ENCODE measurements at regions not wholly inside any gene's neighbourhood (a gene's known extent, or its start where the extent isn't known, plus 50 kb on each side); places are given as distances from the start of the nearest gene placed in this dataset.

DNA sequence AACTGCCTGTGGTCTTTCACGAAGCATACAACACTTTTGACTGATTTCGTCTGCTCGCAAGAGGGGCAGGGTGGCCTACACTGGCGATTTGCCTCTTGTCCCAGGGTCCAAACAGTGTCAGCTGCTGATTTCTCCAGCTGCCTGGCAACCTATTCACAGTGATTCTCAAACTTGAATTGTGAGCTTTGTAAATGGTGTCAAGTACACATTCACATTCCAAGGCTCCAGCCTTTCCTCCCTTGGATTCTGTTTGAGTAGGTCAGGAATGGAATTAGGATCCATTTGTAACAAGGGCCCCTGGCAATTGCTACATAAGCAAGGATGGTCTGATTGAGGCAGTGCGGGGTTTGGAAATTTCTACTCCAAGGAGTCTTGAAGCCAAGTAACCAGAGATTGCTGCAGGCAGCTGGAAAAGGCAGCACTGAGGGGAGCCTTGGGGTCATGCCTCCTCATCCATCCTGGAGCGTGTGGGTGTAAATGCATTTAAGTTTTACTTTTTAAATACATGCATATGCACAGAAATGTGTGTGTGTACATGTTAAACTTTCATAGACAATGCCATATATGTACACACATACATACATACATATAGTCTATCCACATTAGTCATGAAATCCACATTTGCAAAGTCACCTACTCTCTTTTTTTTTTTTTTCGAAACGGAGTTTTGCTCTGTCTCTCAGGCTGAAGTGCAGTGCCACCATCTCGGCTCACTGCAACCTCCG, 86.8 kb upstream of the UXS1 start:
- DNase-seq (ENCODE audit: low read depth in 1 of 2, low spot score in 2 of 2) (no peak), FAIRE-seq (no peak)
- Histone ChIP-seq H2BK20ac (ENCODE audit: low read length) (no peak overlapping the region), H3K14ac (ENCODE audit: insufficient read length) (no peak overlapping the region), H2BK12ac (ENCODE audit: low read depth, low read length) (no peak overlapping the region), H2AK5ac (ENCODE audit: low read depth, low read length) (no peak overlapping the region), H3K4me2 (ENCODE audit: insufficient read depth in 1 of 2, low read depth in 2 of 2, low read length in 2 of 2) (no peak overlapping the region), H2BK15ac (ENCODE audit: low read length) (no peak overlapping the region), H3K56ac (replicated peaks; ENCODE audit: insufficient read length, low read depth, low read length) (no peak overlapping the region), H3K18ac (ENCODE audit: extremely low read depth, low read length) (no peak overlapping the region), H4K91ac (replicated peaks; ENCODE audit: insufficient read length, low read length) (no peak overlapping the region), H3K27me3 (replicated peaks in 1 of 4; ENCODE audit: control insufficient read depth in 3 of 4, extremely low read depth in 1 of 4, insufficient read depth in 3 of 4, low read length in 3 of 4) (no peaks in the 10 kb centered on the region; a peak in 2 of 7 replicates), H3K4me3 (ENCODE audit: extremely low read depth in 1 of 4, insufficient read depth in 2 of 4, low read depth in 3 of 4, low read length in 4 of 4) (no peak overlapping the region), H3K4me1 (replicated peaks in 1 of 4; ENCODE audit: control insufficient read depth in 3 of 4, insufficient read depth in 4 of 4, low read length in 3 of 4) (no peaks in the 10 kb centered on the region), H4K5ac (ENCODE audit: insufficient read length, low read depth, low read length) (no peak overlapping the region), H2BK120ac (replicated peaks; ENCODE audit: low read depth, low read length) (no peak overlapping the region), H2AFZ (ENCODE audit: low read length) (peak overlapping the region; percentile 50; the same call in 1 of the 2 replicates), H3K36me3 (ENCODE audit: control insufficient read depth in 2 of 4, insufficient read depth in 4 of 4, low read length in 3 of 4) (no peaks in the 10 kb centered on the region; a peak in 1 of 8 replicates), H4K8ac (ENCODE audit: extremely low read depth, insufficient read depth, low read length) (no peak overlapping the region), H3K4ac (replicated peaks; ENCODE audit: insufficient read length, low read depth, low read length) (no peak overlapping the region), H2BK5ac (ENCODE audit: low read depth, low read length) (no peak overlapping the region), H3K23ac (ENCODE audit: insufficient read length) (no peak overlapping the region), H4K20me1 (replicated peaks in 1 of 2; ENCODE audit: control insufficient read depth in 1 of 2, insufficient read depth in 2 of 2, low read length in 2 of 2) (no peaks in the 10 kb centered on the region), H3K23me2 (ENCODE audit: low read depth, low read length) (no peaks in the 10 kb centered on the region), H3K9ac (replicated peaks in 1 of 4; ENCODE audit: extremely low read depth in 1 of 4, low read depth in 3 of 4, low read length in 3 of 4) (no peak overlapping the region), H3K27ac (ENCODE audit: low read depth, low read length) (no peak overlapping the region), H3K79me1 (ENCODE audit: low read depth, low read length) (no peaks in the 10 kb centered on the region), H3K9me3 (ENCODE audit: insufficient read depth in 2 of 2, low read depth in 1 of 2, low read length in 1 of 2) (no peaks in the 10 kb centered on the region), H3K79me2 (ENCODE audit: control insufficient read depth in 1 of 2, insufficient read depth in 2 of 2, low read length in 2 of 2) (no peaks in the 10 kb centered on the region)
- POLR2A ChIA-PET (ENCODE audit: partially characterized antibody), result interaction anchor here (1.6 kb wide), 1 partner anchor 9 kb away, joined by 5 read pairs; no protein-coding TSS in a partner anchor
- CTCF ChIA-PET (ENCODE audit: partially characterized antibody), result interaction anchor here (1.1 kb wide), 2 partner anchors 9 to 35 kb away, joined by 3 to 4 read pairs; no protein-coding TSS in a partner anchor
- WGBS, 2 experiments (ENCODE audit: extremely low coverage in 1 of 2, insufficient coverage in 1 of 2, insufficient read length in 1 of 2, insufficient replicate concordance in 2 of 2, low coverage in 1 of 2, low lambda C conversion rate in 2 of 2, missing lambda C conversion rate in 1 of 2), result 92% methylated on average over 8 of the region's 10 CpGs; no CpG with 5 or more reads in 1 of the 2 experiments
- TF ChIP-seq CBX5 (IDR thresholded peaks at IDR 0.05; ENCODE audit: low read depth, low read length), result no peak
